Mucosa of descending colon (tissue), 3 donors: ENCODE measurements at regions not wholly inside any gene's neighbourhood (a gene's known extent, or its start where the extent isn't known, plus 50 kb on each side); places are given as distances from the start of the nearest gene placed in this dataset.

ENCODE experiments used
- ATAC-seq: fragments of 200-7000 bp; cut with Tn5 transposase; one replicate; pipeline ENCODE4 v1.9.1; 2020; ENCODE audit warnings: mild to moderate bottlenecking, moderate library complexity
- DNase-seq, 3 donors: peaks; one replicate each; pipeline ENCODE4 v3.0.0-alpha.2; 2020
- H3K36me3 ChIP-seq: fragments of 200-600 bp; one replicate; pipeline ENCODE4 v1.8.0; 2021; ENCODE audit warnings: low read depth, mild to moderate bottlenecking
- H3K4me1 ChIP-seq: fragments of 200-600 bp; one replicate; pipeline ENCODE4 v1.8.0; 2021; ENCODE audit warnings: low read depth, mild to moderate bottlenecking
- H3K4me3 ChIP-seq: fragments of 200-600 bp; one replicate; pipeline ENCODE4 v1.8.0; 2021; ENCODE audit warnings: mild to moderate bottlenecking
- H3K9me3 ChIP-seq: fragments of 200-600 bp; one replicate; pipeline ENCODE4 v1.8.0; 2021; ENCODE audit warnings: mild to moderate bottlenecking
- CTCF ChIP-seq: fragments of 200-600 bp; IDR thresholded peaks from one replicate; pipeline ENCODE4 v1.8.0; 2022; ENCODE audit warnings: antibody characterized with exemption, mild to moderate bottlenecking
- intact Hi-C, 2 donors: fragments of 100-400 bp; cut with DNase I in 1 of 2; cut with micrococcal nuclease in 1 of 2; formaldehyde crosslinking; loops; one replicate each; pipeline versions ENCODE4 v1.11.0 to v1.11.1; 2022; cut with DNase I, micrococcal nuclease
- donor health status: DM: no; HTN: no; CAD: no; lungs with moderate emphysema.
- donor health status: DM: no; HTN: no; CAD: no.
- donor health status: DM: no; HTN: yes; CAD: no.

DNA sequence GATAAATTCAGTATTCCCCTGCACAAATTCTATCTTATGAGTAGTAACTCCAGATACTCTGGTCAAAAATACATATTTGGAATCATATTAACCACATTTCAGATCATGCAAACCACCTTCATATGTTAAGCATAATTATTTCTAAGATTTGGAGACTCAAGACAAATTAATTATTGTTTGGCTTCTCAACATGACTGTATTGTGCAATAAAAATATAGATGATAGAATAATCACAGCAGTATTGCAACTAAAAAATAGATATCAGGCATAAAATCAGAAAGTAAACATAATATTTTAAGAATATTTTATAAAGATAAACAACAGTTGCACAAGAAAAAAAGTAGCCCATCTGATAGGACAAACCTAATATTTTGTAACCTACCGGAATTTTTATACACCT, 1767.6 kb upstream of the NUDT12 start:
- TF ChIP-seq CTCF, result no peak
- Histone ChIP-seq H3K4me1 (no peaks in the 10 kb centered on the region), H3K9me3 (no peaks in the 10 kb centered on the region), H3K4me3 (no peak overlapping the region), H3K36me3 (no peaks in the 10 kb centered on the region)
- no peak for DNase-seq
- no peak for ATAC-seq
- intact Hi-C loops, result no loop called here

- TF ChIP-seq CTCF, result no peak
- ATAC-seq (no peak), DNase-seq (no peak)
- Histone ChIP-seq H3K9me3 (no peaks in the 10 kb centered on the region), H3K36me3 (no peaks in the 10 kb centered on the region), H3K4me1 (no peaks in the 10 kb centered on the region), H3K4me3 (no peak overlapping the region)
- intact Hi-C loops, result no loop called here
These were observed 1742.3 kb upstream of the NUDT12 start for GRCh38 chr5:105304859-105305258.

- no peaks in the 10 kb centered on the region for H3K9me3 ChIP-seq
- H3K4me1 ChIP-seq, result no peaks in the 10 kb centered on the region
- DNase-seq, result no peak
- H3K36me3 ChIP-seq, result no peaks in the 10 kb centered on the region
- intact Hi-C loops, result no loop called here
- H3K4me3 ChIP-seq, result no peak overlapping the region
- no peak for TF ChIP-seq CTCF
- no peak for ATAC-seq
These were observed 1726.4 kb upstream of the NUDT12 start for GRCh38 chr5:105288946-105289345.

DNA sequence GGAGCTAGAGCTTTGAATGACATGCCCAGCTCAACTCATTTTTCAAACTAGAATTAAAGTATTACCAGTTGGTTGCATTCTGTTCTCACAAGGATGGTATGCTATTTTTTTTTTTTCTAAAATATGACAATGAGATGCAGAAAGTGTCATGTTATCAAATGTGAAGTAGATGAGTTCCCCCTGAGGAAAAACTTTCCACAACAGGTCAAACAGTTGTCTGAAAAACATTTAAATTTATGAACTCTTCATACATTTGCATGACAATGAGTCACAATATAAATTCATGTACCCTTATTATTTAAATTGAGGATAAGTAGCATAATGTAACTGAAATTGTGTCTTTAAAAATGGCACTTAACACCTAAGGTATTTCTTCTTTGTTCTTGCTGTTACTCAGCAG, 1720.5 kb upstream of the NUDT12 start:
- TF ChIP-seq CTCF, result no peak
- no peaks in the 10 kb centered on the region for H3K9me3 ChIP-seq
- H3K36me3 ChIP-seq, result no peaks in the 10 kb centered on the region
- H3K4me1 ChIP-seq, result no peaks in the 10 kb centered on the region
- DNase-seq (no peak), ATAC-seq (no peak)
- H3K4me3 ChIP-seq, result no peak overlapping the region
- intact Hi-C loops, result no loop called here

DNA sequence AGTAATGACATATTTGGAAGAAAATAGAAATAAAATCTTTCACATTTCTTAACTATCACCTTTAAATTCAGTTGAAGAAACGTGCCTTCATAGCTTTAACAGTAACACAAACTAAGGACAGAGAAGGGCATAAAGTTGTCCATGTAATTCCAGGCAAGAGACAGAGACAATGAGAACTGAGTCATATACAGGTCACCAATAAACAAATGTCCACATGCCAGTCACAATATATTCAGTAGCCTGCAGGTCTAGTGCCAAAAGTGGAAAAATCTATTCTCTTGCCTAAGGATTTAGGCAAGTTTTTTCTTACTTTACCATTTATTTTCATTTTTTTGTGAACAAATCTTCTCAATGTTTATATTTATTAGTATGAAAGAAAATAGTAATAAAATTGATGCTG, 1711.5 kb upstream of the NUDT12 start:
- Histone ChIP-seq H3K36me3 (no peaks in the 10 kb centered on the region), H3K4me1 (no peaks in the 10 kb centered on the region), H3K4me3 (no peak overlapping the region), H3K9me3 (no peaks in the 10 kb centered on the region)
- DNase-seq (no peak), ATAC-seq (no peak)
- intact Hi-C loops, result no loop called here
- no peak for TF ChIP-seq CTCF

GRCh38 chr5:105263515-105263914, 1700.9 kb upstream of the NUDT12 start:
- no peak for TF ChIP-seq CTCF
- intact Hi-C loops, result no loop called here

More at GRCh38 chr5:105263515-105263914, 1700.9 kb upstream of the NUDT12 start:
- ATAC-seq (no peak), DNase-seq (no peak)
- no peaks in the 10 kb centered on the region for H3K4me1 ChIP-seq
- H3K9me3 ChIP-seq, result no peaks in the 10 kb centered on the region
- H3K4me3 ChIP-seq, result no peak overlapping the region
- H3K36me3 ChIP-seq, result no peaks in the 10 kb centered on the region
